K562 (cell line): ENCODE measurements at regions not wholly inside any gene's neighbourhood (a gene's known extent, or its start where the extent isn't known, plus 50 kb on each side); places are given as distances from the start of the nearest gene placed in this dataset.

Experiments used
- EZH2 ChIP-seq: IDR thresholded peaks from 2 replicates; pipeline ENCODE4 v1.6.1; 2012; ENCODE audit warnings: low read depth, mild to moderate bottlenecking, inconsistent platforms, low read length, borderline replicate concordance
- IRF2 ChIP-seq: sonication (generic); formaldehyde crosslinking; IDR thresholded peaks from 2 replicates; pipeline ENCODE4 v1.8.1; 2022; ENCODE audit warnings: mild to moderate bottlenecking, missing genetic modification reagents
- MAZ ChIP-seq, 2 experiments: fragments of 450-650 bp in 1 of 2; sonication (generic) in 1 of 2; formaldehyde crosslinking; IDR thresholded peaks in 1 of 2; conservative IDR thresholded peaks in 1 of 2; 2 replicates each; pipeline versions ENCODE4 v1.4.0 to v1.5.0; 2020; ENCODE audit warnings: mild to moderate bottlenecking in 1 of 2, missing genetic modification reagents in 1 of 2
- NFRKB ChIP-seq: fragments of 450-650 bp; IDR thresholded peaks from 2 replicates; pipeline ENCODE4 v1.6.1; 2016; ENCODE audit warnings: low read depth
- NR2C2 ChIP-seq, 2 experiments: fragments of 200-800 bp in 1 of 2; sonication (Bioruptor generic) in 1 of 2; sonication (generic) in 1 of 2; formaldehyde crosslinking in 1 of 2; IDR thresholded peaks; 2 replicates each; pipeline versions ENCODE4 v1.6.1 to v1.8.0; 2016 to 2022; ENCODE audit warnings: mild to moderate bottlenecking in 1 of 2, missing compliant biosample characterization in 1 of 2, missing genetic modification characterization in 1 of 2, missing genetic modification reagents in 1 of 2
- PML ChIP-seq: IDR thresholded peaks from 2 replicates; pipeline ENCODE4 v1.6.1; 2012; ENCODE audit warnings: low read length, inconsistent platforms
- RCOR1 ChIP-seq, 2 experiments: IDR thresholded peaks; 2 replicates each; pipeline ENCODE4 v1.6.1; 2012; ENCODE audit warnings: low read depth in 2 of 2, low read length in 2 of 2, borderline replicate concordance in 1 of 2, improper control_type of control experiment in 1 of 2
- RHOXF2B ChIP-seq: fragments of 250-450 bp; sonication (Bioruptor Pico); conservative IDR thresholded peaks from 2 replicates; pipeline ENCODE4 v1.5.1; 2021
- TAF1 ChIP-seq: IDR thresholded peaks from 2 replicates; pipeline ENCODE4 v1.6.1; 2011; ENCODE audit warnings: mild to moderate bottlenecking, low read length, moderate library complexity; ENCODE audit not compliant: insufficient read depth, control insufficient read depth, severe bottlenecking; ENCODE audit errors: extremely low read depth
- ZNF146 ChIP-seq: IDR thresholded peaks from one replicate; pipeline ENCODE4 v1.6.1; 2018; ENCODE audit warnings: missing compliant biosample characterization; ENCODE audit not compliant: unreplicated experiment
- TF ChIP-seq, protein P1 (sequence below), 3 experiments: IDR thresholded peaks in 2 of 3; conservative IDR thresholded peaks in 1 of 3; 2 replicates each; pipeline ENCODE4 v1.5.1; 2011 to 2012; ENCODE audit warnings: low read length in 3 of 3, mild to moderate bottlenecking in 3 of 3, control low read depth in 2 of 3, improper control_type of control experiment in 1 of 3, inconsistent platforms in 1 of 3, low read depth in 1 of 3, mixed read lengths in 1 of 3, moderate library complexity in 1 of 3; ENCODE audit not compliant: insufficient read depth in 2 of 3
- TF ChIP-seq, protein P2 (sequence below): fragments of 150-350 bp; IDR thresholded peaks from 2 replicates; pipeline ENCODE4 v1.6.1; 2014; ENCODE audit warnings: low read depth, mild to moderate bottlenecking, low read length, borderline replicate concordance
- TF ChIP-seq, protein P3 (sequence below): sonication (generic); formaldehyde crosslinking; IDR thresholded peaks from 2 replicates; pipeline ENCODE4 v1.8.1; 2023; ENCODE audit warnings: mild to moderate bottlenecking, missing genetic modification reagents, moderate library complexity
- TF ChIP-seq, protein P4 (sequence below): sonication (generic); formaldehyde crosslinking; IDR thresholded peaks from 2 replicates; pipeline ENCODE4 v1.9.0; 2022; ENCODE audit warnings: mild to moderate bottlenecking, missing genetic modification reagents

DNA sequence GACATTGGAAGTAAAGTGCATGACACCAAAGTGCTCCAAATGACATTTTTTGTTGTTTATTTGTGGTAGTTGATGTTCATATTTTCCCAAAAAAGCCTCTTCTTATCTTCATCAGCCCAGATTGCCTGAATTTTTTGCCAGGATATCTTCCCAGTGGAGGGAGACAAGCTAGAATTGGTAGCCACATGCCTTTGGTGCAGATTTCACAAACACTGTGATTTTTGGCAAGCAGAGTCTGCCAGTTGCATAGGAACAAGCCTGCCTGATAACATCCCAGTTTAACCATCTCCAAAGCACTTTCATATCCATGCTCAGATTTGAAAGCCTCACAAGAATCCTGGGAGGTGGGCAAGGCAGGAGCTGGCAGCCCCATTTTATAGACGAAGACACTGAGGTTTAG lies 102.3 kb upstream of the SYT13 start:
- TF ChIP-seq, protein P1, sequence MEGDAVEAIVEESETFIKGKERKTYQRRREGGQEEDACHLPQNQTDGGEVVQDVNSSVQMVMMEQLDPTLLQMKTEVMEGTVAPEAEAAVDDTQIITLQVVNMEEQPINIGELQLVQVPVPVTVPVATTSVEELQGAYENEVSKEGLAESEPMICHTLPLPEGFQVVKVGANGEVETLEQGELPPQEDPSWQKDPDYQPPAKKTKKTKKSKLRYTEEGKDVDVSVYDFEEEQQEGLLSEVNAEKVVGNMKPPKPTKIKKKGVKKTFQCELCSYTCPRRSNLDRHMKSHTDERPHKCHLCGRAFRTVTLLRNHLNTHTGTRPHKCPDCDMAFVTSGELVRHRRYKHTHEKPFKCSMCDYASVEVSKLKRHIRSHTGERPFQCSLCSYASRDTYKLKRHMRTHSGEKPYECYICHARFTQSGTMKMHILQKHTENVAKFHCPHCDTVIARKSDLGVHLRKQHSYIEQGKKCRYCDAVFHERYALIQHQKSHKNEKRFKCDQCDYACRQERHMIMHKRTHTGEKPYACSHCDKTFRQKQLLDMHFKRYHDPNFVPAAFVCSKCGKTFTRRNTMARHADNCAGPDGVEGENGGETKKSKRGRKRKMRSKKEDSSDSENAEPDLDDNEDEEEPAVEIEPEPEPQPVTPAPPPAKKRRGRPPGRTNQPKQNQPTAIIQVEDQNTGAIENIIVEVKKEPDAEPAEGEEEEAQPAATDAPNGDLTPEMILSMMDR (IDR thresholded peaks at IDR 0.05 in 2 of 3, conservative IDR thresholded peaks at IDR 0.05 in 1 of 3; ENCODE audit: insufficient read depth in 2 of 3, low read depth in 1 of 3, low read length in 3 of 3) = no peak
- no peak for TF ChIP-seq PML
- TF ChIP-seq, protein P2, sequence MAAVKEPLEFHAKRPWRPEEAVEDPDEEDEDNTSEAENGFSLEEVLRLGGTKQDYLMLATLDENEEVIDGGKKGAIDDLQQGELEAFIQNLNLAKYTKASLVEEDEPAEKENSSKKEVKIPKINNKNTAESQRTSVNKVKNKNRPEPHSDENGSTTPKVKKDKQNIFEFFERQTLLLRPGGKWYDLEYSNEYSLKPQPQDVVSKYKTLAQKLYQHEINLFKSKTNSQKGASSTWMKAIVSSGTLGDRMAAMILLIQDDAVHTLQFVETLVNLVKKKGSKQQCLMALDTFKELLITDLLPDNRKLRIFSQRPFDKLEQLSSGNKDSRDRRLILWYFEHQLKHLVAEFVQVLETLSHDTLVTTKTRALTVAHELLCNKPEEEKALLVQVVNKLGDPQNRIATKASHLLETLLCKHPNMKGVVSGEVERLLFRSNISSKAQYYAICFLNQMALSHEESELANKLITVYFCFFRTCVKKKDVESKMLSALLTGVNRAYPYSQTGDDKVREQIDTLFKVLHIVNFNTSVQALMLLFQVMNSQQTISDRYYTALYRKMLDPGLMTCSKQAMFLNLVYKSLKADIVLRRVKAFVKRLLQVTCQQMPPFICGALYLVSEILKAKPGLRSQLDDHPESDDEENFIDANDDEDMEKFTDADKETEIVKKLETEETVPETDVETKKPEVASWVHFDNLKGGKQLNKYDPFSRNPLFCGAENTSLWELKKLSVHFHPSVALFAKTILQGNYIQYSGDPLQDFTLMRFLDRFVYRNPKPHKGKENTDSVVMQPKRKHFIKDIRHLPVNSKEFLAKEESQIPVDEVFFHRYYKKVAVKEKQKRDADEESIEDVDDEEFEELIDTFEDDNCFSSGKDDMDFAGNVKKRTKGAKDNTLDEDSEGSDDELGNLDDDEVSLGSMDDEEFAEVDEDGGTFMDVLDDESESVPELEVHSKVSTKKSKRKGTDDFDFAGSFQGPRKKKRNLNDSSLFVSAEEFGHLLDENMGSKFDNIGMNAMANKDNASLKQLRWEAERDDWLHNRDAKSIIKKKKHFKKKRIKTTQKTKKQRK = no peak
- no peak for TF ChIP-seq IRF2
- TF ChIP-seq, protein P3, sequence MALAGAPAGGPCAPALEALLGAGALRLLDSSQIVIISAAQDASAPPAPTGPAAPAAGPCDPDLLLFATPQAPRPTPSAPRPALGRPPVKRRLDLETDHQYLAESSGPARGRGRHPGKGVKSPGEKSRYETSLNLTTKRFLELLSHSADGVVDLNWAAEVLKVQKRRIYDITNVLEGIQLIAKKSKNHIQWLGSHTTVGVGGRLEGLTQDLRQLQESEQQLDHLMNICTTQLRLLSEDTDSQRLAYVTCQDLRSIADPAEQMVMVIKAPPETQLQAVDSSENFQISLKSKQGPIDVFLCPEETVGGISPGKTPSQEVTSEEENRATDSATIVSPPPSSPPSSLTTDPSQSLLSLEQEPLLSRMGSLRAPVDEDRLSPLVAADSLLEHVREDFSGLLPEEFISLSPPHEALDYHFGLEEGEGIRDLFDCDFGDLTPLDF (CRISPR knock-in tag) = no peak
- TF ChIP-seq, protein P4, sequence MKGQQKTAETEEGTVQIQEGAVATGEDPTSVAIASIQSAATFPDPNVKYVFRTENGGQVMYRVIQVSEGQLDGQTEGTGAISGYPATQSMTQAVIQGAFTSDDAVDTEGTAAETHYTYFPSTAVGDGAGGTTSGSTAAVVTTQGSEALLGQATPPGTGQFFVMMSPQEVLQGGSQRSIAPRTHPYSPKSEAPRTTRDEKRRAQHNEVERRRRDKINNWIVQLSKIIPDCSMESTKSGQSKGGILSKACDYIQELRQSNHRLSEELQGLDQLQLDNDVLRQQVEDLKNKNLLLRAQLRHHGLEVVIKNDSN (CRISPR knock-in tag) = no peak
- no peak for TF ChIP-seq EZH2
- TF ChIP-seq TAF1 = no peak
- TF ChIP-seq ZNF146 (CRISPR knock-in tag) = no peak
- TF ChIP-seq MAZ (CRISPR knock-in tag; conservative IDR thresholded peaks at IDR 0.05 in 1 of 2, IDR thresholded peaks at IDR 0.05 in 1 of 2) = no peak
- no peak for TF ChIP-seq NR2C2 (CRISPR knock-in tag; IDR thresholded peaks at IDR 0.05)
- no peak for TF ChIP-seq NR2C2 (tag; IDR thresholded peaks at IDR 0.05)
- TF ChIP-seq NFRKB = no peak
- no peak for TF ChIP-seq RCOR1 (IDR thresholded peaks at IDR 0.05; ENCODE audit: borderline replicate concordance in 1 of 2, low read depth in 2 of 2, low read length in 2 of 2)
- TF ChIP-seq RHOXF2B (CRISPR knock-in tag) = no peak
